Activated CD4-positive, alpha-beta memory T cell treated with anti-CD3 and anti-CD28 coated beads for 36 hours (primary cell): ENCODE measurements at regions not wholly inside any gene's neighbourhood (a gene's known extent, or its start where the extent isn't known, plus 50 kb on each side); places are given as distances from the start of the nearest gene placed in this dataset.
"Not testable (repeated sequence)": the region's sequence is repeated elsewhere in the genome, so short reads cannot be mapped to it uniquely, and the experiment has no call there.

Source experiments
- CTCF ChIA-PET: fragments of 350-600 bp; sonication (Branson Sonifier 250); formaldehyde crosslinking; loops from one replicate; lab custom pipeline; 2021; ENCODE audit warnings: antibody characterized with exemption, inconsistent platforms; lab: Charles Lee
- POLR2A ChIA-PET: fragments of 350-600 bp; sonication (Branson Sonifier 250); formaldehyde crosslinking; loops from one replicate; lab custom pipeline; 2021; ENCODE audit warnings: antibody characterized with exemption; lab: Charles Lee
- DNase-seq: peaks from one replicate; pipeline ENCODE4 v3.0.0-alpha.2; 2020
- H3K27ac Mint-ChIP-seq: one replicate; pipeline ENCODE4 v1.8.0; 2021; ENCODE audit warnings: mixed read lengths
- H3K27me3 Mint-ChIP-seq: one replicate; pipeline ENCODE4 v1.8.0; 2021; ENCODE audit warnings: mixed read lengths
- H3K36me3 Mint-ChIP-seq: one replicate; pipeline ENCODE4 v1.8.0; 2021; ENCODE audit warnings: mixed read lengths
- H3K4me1 Mint-ChIP-seq: one replicate; pipeline ENCODE4 v1.8.0; 2021; ENCODE audit warnings: low read depth, mixed read lengths
- H3K4me3 Mint-ChIP-seq: one replicate; pipeline ENCODE4 v1.8.0; 2021; ENCODE audit warnings: mild to moderate bottlenecking, mixed read lengths
- H3K9me3 Mint-ChIP-seq: one replicate; pipeline ENCODE4 v1.8.0; 2021; ENCODE audit warnings: mixed read lengths
- intact Hi-C: fragments of 100-400 bp; cut with micrococcal nuclease; formaldehyde crosslinking; loops from one replicate; pipeline ENCODE4 v1.15.1; 2023

GRCh38 chr17:13176436-13176835 is 158.6 kb upstream of the ELAC2 start:
- DNase-seq = no peak
- no peak overlapping the region for H3K27ac Mint-ChIP-seq
- intact Hi-C loops = no loop called here
- CTCF ChIA-PET = no interaction called here
- H3K4me1 Mint-ChIP-seq = no peaks in the 10 kb centered on the region
- POLR2A ChIA-PET = no interaction called here
- H3K9me3 Mint-ChIP-seq = peaks cover 22% of the 10 kb centered on the region
- H3K27me3 Mint-ChIP-seq = peaks cover 10% of the 10 kb centered on the region
- no peak overlapping the region for H3K4me3 Mint-ChIP-seq
- peaks cover 3% of the 10 kb centered on the region for H3K36me3 Mint-ChIP-seq

GRCh38 chr17:13171790-13172189 is 154.0 kb upstream of the ELAC2 start:
- no peaks in the 10 kb centered on the region for H3K36me3 Mint-ChIP-seq
- no peak for DNase-seq
- H3K27me3 Mint-ChIP-seq = peaks cover 6% of the 10 kb centered on the region
- CTCF ChIA-PET = no interaction called here
- H3K27ac Mint-ChIP-seq = no peak overlapping the region
- POLR2A ChIA-PET = no interaction called here
- no peak overlapping the region for H3K4me3 Mint-ChIP-seq
- intact Hi-C loops = no loop called here
- no peaks in the 10 kb centered on the region for H3K4me1 Mint-ChIP-seq
- peaks cover 42% of the 10 kb centered on the region for H3K9me3 Mint-ChIP-seq

- H3K9me3 Mint-ChIP-seq = no peaks in the 10 kb centered on the region
- H3K27ac Mint-ChIP-seq = no peak overlapping the region
- H3K4me1 Mint-ChIP-seq = no peaks in the 10 kb centered on the region
- intact Hi-C loops = no loop called here
- ChIA-PET CTCF (no interaction called here), POLR2A (no interaction called here)
- peaks cover 5% of the 10 kb centered on the region for H3K27me3 Mint-ChIP-seq
- no peak for DNase-seq
- H3K36me3 Mint-ChIP-seq = no peaks in the 10 kb centered on the region
- H3K4me3 Mint-ChIP-seq = no peak overlapping the region
Observed at GRCh38 chr17:13162361-13162760, 144.5 kb upstream of the ELAC2 start.

- H3K4me1 Mint-ChIP-seq = no peaks in the 10 kb centered on the region
- ChIA-PET POLR2A (no interaction called here), CTCF (no interaction called here)
- H3K36me3 Mint-ChIP-seq = no peaks in the 10 kb centered on the region
- no peak for DNase-seq
- intact Hi-C loops = no loop called here
- no peak overlapping the region for H3K27ac Mint-ChIP-seq
- no peaks in the 10 kb centered on the region for H3K9me3 Mint-ChIP-seq
- H3K4me3 Mint-ChIP-seq = no peak overlapping the region
- H3K27me3 Mint-ChIP-seq = peaks cover 3% of the 10 kb centered on the region
Observed at GRCh38 chr17:13160790-13161189, 143.0 kb upstream of the ELAC2 start.

- peaks cover 4% of the 10 kb centered on the region for H3K27me3 Mint-ChIP-seq
- no peak overlapping the region for H3K27ac Mint-ChIP-seq
- H3K9me3 Mint-ChIP-seq = no peaks in the 10 kb centered on the region
- no peak overlapping the region for H3K4me3 Mint-ChIP-seq
- CTCF ChIA-PET = no interaction called here
- DNase-seq = no peak
- POLR2A ChIA-PET = no interaction called here
- H3K36me3 Mint-ChIP-seq = no peaks in the 10 kb centered on the region
- no peaks in the 10 kb centered on the region for H3K4me1 Mint-ChIP-seq
- intact Hi-C loops = no loop called here
Observed at GRCh38 chr17:13160296-13160695, 142.5 kb upstream of the ELAC2 start.

- Mint-ChIP-seq H3K27me3 (peaks cover 2% of the 10 kb centered on the region), H3K36me3 (no peaks in the 10 kb centered on the region), H3K4me1 (no peaks in the 10 kb centered on the region), H3K9me3 (no peaks in the 10 kb centered on the region), H3K4me3 (no peak overlapping the region), H3K27ac (no peak overlapping the region)
- DNase-seq = no peak
- intact Hi-C loops = no loop called here
- ChIA-PET CTCF (no interaction called here), POLR2A (no interaction called here)
Observed at GRCh38 chr17:13158494-13159240, 140.8 kb upstream of the ELAC2 start.

GRCh38 chr17:13157656-13158055 is 139.8 kb upstream of the ELAC2 start:
- ChIA-PET POLR2A (no interaction called here), CTCF (no interaction called here)
- H3K4me3 Mint-ChIP-seq = no peak overlapping the region
- H3K9me3 Mint-ChIP-seq = peaks cover under 1% of the 10 kb centered on the region
- DNase-seq = no peak
- H3K27ac Mint-ChIP-seq = no peak overlapping the region
- H3K27me3 Mint-ChIP-seq = peaks cover 2% of the 10 kb centered on the region
- intact Hi-C loops = no loop called here
- H3K4me1 Mint-ChIP-seq = no peaks in the 10 kb centered on the region
- no peaks in the 10 kb centered on the region for H3K36me3 Mint-ChIP-seq

GRCh38 chr17:13154930-13155329 is 137.1 kb upstream of the ELAC2 start:
- H3K4me1 Mint-ChIP-seq = no peaks in the 10 kb centered on the region

GRCh38 chr17:13154398-13154797 is 136.6 kb upstream of the ELAC2 start:
- ChIA-PET CTCF (no interaction called here), POLR2A (no interaction called here)
- peaks cover 2% of the 10 kb centered on the region for H3K27me3 Mint-ChIP-seq
- intact Hi-C loops = no loop called here
- no peak overlapping the region for H3K4me3 Mint-ChIP-seq
- H3K9me3 Mint-ChIP-seq = peaks cover 2% of the 10 kb centered on the region
- no peaks in the 10 kb centered on the region for H3K36me3 Mint-ChIP-seq
- no peak for DNase-seq
- H3K4me1 Mint-ChIP-seq = no peaks in the 10 kb centered on the region
- H3K27ac Mint-ChIP-seq = no peak overlapping the region

More at GRCh38 chr17:13154930-13155329, 137.1 kb upstream of the ELAC2 start:
- Mint-ChIP-seq H3K9me3 (peaks cover 2% of the 10 kb centered on the region), H3K36me3 (no peaks in the 10 kb centered on the region), H3K27ac (no peak overlapping the region), H3K27me3 (peaks cover 2% of the 10 kb centered on the region), H3K4me3 (no peak overlapping the region)
- CTCF ChIA-PET = no interaction called here
- intact Hi-C loops = no loop called here
- POLR2A ChIA-PET = no interaction called here
- no peak for DNase-seq

GRCh38 chr17:13153036-13153435 is 135.2 kb upstream of the ELAC2 start:
- Mint-ChIP-seq H3K4me1 (no peaks in the 10 kb centered on the region), H3K9me3 (peaks cover 2% of the 10 kb centered on the region), H3K27ac (no peak overlapping the region), H3K4me3 (no peak overlapping the region), H3K36me3 (no peaks in the 10 kb centered on the region), H3K27me3 (peaks cover 6% of the 10 kb centered on the region)
- intact Hi-C loops = no loop called here
- ChIA-PET CTCF (no interaction called here), POLR2A (no interaction called here)
- DNase-seq = no peak

- ChIA-PET POLR2A (no interaction called here), CTCF (no interaction called here)
- DNase-seq = no peak
- H3K27me3 Mint-ChIP-seq = peaks cover 6% of the 10 kb centered on the region
- H3K4me1 Mint-ChIP-seq = no peaks in the 10 kb centered on the region
- no peak overlapping the region for H3K4me3 Mint-ChIP-seq
- H3K9me3 Mint-ChIP-seq = peaks cover 2% of the 10 kb centered on the region
- intact Hi-C loops = no loop called here
- H3K36me3 Mint-ChIP-seq = no peaks in the 10 kb centered on the region
- H3K27ac Mint-ChIP-seq = no peak overlapping the region
Observed at GRCh38 chr17:13152501-13152900, 134.7 kb upstream of the ELAC2 start.

- DNase-seq, H3K36me3 Mint-ChIP-seq, POLR2A ChIA-PET, H3K4me3 Mint-ChIP-seq, H3K4me1 Mint-ChIP-seq, CTCF ChIA-PET, H3K27ac Mint-ChIP-seq, H3K27me3 Mint-ChIP-seq, H3K9me3 Mint-ChIP-seq, intact Hi-C loops: not testable (repeated sequence)
Observed at GRCh38 chr17:13150738-13151137, 132.9 kb upstream of the ELAC2 start.

GRCh38 chr17:13143001-13143400 is 125.2 kb upstream of the ELAC2 start:
- DNase-seq = no peak
- Mint-ChIP-seq H3K27me3 (peaks cover 2% of the 10 kb centered on the region), H3K4me1 (no peaks in the 10 kb centered on the region), H3K9me3 (peaks cover 13% of the 10 kb centered on the region), H3K4me3 (no peak overlapping the region), H3K36me3 (peaks cover 3% of the 10 kb centered on the region), H3K27ac (no peak overlapping the region)
- POLR2A ChIA-PET = no interaction called here
- intact Hi-C loops = no loop called here
- CTCF ChIA-PET = no interaction called here
